ENCODE measurements at regions not wholly inside any gene's neighbourhood (a gene's known extent, or its start where the extent isn't known, plus 50 kb on each side); places are given as distances from the start of the nearest gene placed in this dataset.

GRCh38 chr2:138432971-138433370 lies 68.6 kb upstream of the SPOPL start:
- TF ChIP-seq EZH2 (IDR thresholded peaks at IDR 0.05; ENCODE audit: borderline replicate concordance, low read length): no peak
- no peak for TF ChIP-seq CTCF (IDR thresholded peaks at IDR 0.05; ENCODE audit: low read length)
